Lower leg skin (tissue), 3 donors: ENCODE measurements at regions not wholly inside any gene's neighbourhood (a gene's known extent, or its start where the extent isn't known, plus 50 kb on each side); places are given as distances from the start of the nearest gene placed in this dataset.

Experiments used
- POLR2A ChIP-seq, 2 donors: fragments of 450-650 bp; IDR thresholded peaks; one replicate each; pipeline ENCODE4 v1.6.1; 2016 to 2017; ENCODE audit warnings: antibody characterized with exemption in 2 of 2, mild to moderate bottlenecking in 1 of 2, moderate library complexity in 1 of 2
- TF ChIP-seq, protein P1 (sequence below), 3 donors: fragments of 450-650 bp; IDR thresholded peaks; one replicate each; pipeline ENCODE4 v1.5.1; 2016; ENCODE audit warnings: antibody characterized with exemption in 3 of 3, mild to moderate bottlenecking in 3 of 3, moderate library complexity in 2 of 3

DNA sequence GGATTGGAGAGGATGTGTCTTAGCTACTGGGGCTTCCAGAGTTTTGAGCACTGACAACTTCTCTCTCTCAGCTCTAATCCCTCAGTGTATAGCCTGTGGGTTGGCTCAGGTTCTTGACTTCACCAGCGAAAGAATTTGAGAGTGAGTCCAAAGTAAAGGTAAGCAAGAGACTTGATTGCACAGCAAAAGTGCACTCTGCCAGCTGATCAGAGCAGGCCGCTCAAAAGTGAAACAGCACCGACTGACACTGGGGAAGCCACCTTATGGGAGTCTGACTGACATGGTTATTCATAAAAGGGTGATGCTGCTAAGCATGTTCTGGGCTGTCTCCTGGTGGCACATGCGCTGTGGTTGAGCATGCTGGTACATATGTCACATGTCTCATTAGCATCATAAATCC, 389.5 kb downstream of the CBLN4 start:
- TF ChIP-seq, protein P1, sequence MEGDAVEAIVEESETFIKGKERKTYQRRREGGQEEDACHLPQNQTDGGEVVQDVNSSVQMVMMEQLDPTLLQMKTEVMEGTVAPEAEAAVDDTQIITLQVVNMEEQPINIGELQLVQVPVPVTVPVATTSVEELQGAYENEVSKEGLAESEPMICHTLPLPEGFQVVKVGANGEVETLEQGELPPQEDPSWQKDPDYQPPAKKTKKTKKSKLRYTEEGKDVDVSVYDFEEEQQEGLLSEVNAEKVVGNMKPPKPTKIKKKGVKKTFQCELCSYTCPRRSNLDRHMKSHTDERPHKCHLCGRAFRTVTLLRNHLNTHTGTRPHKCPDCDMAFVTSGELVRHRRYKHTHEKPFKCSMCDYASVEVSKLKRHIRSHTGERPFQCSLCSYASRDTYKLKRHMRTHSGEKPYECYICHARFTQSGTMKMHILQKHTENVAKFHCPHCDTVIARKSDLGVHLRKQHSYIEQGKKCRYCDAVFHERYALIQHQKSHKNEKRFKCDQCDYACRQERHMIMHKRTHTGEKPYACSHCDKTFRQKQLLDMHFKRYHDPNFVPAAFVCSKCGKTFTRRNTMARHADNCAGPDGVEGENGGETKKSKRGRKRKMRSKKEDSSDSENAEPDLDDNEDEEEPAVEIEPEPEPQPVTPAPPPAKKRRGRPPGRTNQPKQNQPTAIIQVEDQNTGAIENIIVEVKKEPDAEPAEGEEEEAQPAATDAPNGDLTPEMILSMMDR (IDR thresholded peaks at IDR 0.05), result no peak
- TF ChIP-seq POLR2A (IDR thresholded peaks at IDR 0.05), result no peak
